ENCODE measurements at regions not wholly inside any gene's neighbourhood (a gene's known extent, or its start where the extent isn't known, plus 50 kb on each side); places are given as distances from the start of the nearest gene placed in this dataset.

GRCh38 chr5:171650597-171650996, 135.0 kb upstream of the SMIM23 start:
- peaks cover 0 to 2% (median 0%) of the 10 kb centered on the region in 3 donors for H3K4me1 ChIP-seq (ENCODE audit: control insufficient read depth in 3 of 3, insufficient read depth in 3 of 3, low read length in 3 of 3)
- H3K4me3 ChIP-seq (ENCODE audit: low read length in 3 of 3), result no peak overlapping the region
- H3K9me3 ChIP-seq (ENCODE audit: control insufficient read depth in 3 of 3, low read length in 3 of 3), result peaks cover 0 to 4% (median 0%) of the 10 kb centered on the region in 3 donors
- no peaks in the 10 kb centered on the region for H3K36me3 ChIP-seq (ENCODE audit: control insufficient read depth in 3 of 3, insufficient read depth in 3 of 3, low read length in 3 of 3)
- no peak overlapping the region for H3K9ac ChIP-seq (ENCODE audit: low read depth in 1 of 3, low read length in 3 of 3)
- no peak overlapping the region for H3K27ac ChIP-seq (ENCODE audit: low read depth, low read length)
- H3K27me3 ChIP-seq (ENCODE audit: control insufficient read depth in 3 of 3, insufficient read depth in 3 of 3, low read length in 3 of 3), result no peaks in the 10 kb centered on the region

GRCh38 chr5:171651102-171651501, 134.5 kb upstream of the SMIM23 start:
- no peaks in the 10 kb centered on the region for H3K27me3 ChIP-seq (ENCODE audit: control insufficient read depth in 3 of 3, insufficient read depth in 3 of 3, low read length in 3 of 3)
- H3K27ac ChIP-seq (ENCODE audit: low read depth, low read length), result no peak overlapping the region
- peaks cover 0 to 4% (median 0%) of the 10 kb centered on the region in 3 donors for H3K9me3 ChIP-seq (ENCODE audit: control insufficient read depth in 3 of 3, low read length in 3 of 3)
- H3K4me3 ChIP-seq (ENCODE audit: low read length in 3 of 3), result no peak overlapping the region
- H3K4me1 ChIP-seq (ENCODE audit: control insufficient read depth in 3 of 3, insufficient read depth in 3 of 3, low read length in 3 of 3), result peaks cover 0 to 2% (median 0%) of the 10 kb centered on the region in 3 donors
- no peak overlapping the region for H3K9ac ChIP-seq (ENCODE audit: low read depth in 1 of 3, low read length in 3 of 3)
- H3K36me3 ChIP-seq (ENCODE audit: control insufficient read depth in 3 of 3, insufficient read depth in 3 of 3, low read length in 3 of 3), result no peaks in the 10 kb centered on the region

- Histone ChIP-seq H3K27ac (ENCODE audit: low read depth, low read length) (no peak overlapping the region), H3K4me3 (ENCODE audit: low read length in 3 of 3) (no peak overlapping the region), H3K9me3 (ENCODE audit: control insufficient read depth in 3 of 3, low read length in 3 of 3) (peaks cover 0 to 4% (median 0%) of the 10 kb centered on the region in 3 donors), H3K27me3 (ENCODE audit: control insufficient read depth in 3 of 3, insufficient read depth in 3 of 3, low read length in 3 of 3) (no peaks in the 10 kb centered on the region), H3K36me3 (ENCODE audit: control insufficient read depth in 3 of 3, insufficient read depth in 3 of 3, low read length in 3 of 3) (no peaks in the 10 kb centered on the region), H3K9ac (ENCODE audit: low read depth in 1 of 3, low read length in 3 of 3) (no peak overlapping the region), H3K4me1 (ENCODE audit: control insufficient read depth in 3 of 3, insufficient read depth in 3 of 3, low read length in 3 of 3) (no peaks in the 10 kb centered on the region)
Observed at GRCh38 chr5:171654881-171655280, 130.7 kb upstream of the SMIM23 start.

- Histone ChIP-seq H3K4me1 (ENCODE audit: control insufficient read depth in 3 of 3, insufficient read depth in 3 of 3, low read length in 3 of 3) (peaks cover 0 to 2% (median 2%) of the 10 kb centered on the region in 3 donors), H3K27ac (ENCODE audit: low read depth, low read length) (no peak overlapping the region), H3K9ac (ENCODE audit: low read depth in 1 of 3, low read length in 3 of 3) (no peak overlapping the region), H3K4me3 (ENCODE audit: low read length in 3 of 3) (no peak overlapping the region), H3K9me3 (ENCODE audit: control insufficient read depth in 3 of 3, low read length in 3 of 3) (peaks cover 0 to 4% (median 0%) of the 10 kb centered on the region in 3 donors), H3K27me3 (ENCODE audit: control insufficient read depth in 3 of 3, insufficient read depth in 3 of 3, low read length in 3 of 3) (no peaks in the 10 kb centered on the region), H3K36me3 (ENCODE audit: control insufficient read depth in 3 of 3, insufficient read depth in 3 of 3, low read length in 3 of 3) (no peaks in the 10 kb centered on the region)
Observed at GRCh38 chr5:171657473-171657872, 128.1 kb upstream of the SMIM23 start.

GRCh38 chr5:171659896-171660295, 125.7 kb upstream of the SMIM23 start:
- Histone ChIP-seq H3K36me3 (ENCODE audit: control insufficient read depth in 3 of 3, insufficient read depth in 3 of 3, low read length in 3 of 3) (no peaks in the 10 kb centered on the region), H3K4me3 (ENCODE audit: low read length in 3 of 3) (no peak overlapping the region), H3K9me3 (ENCODE audit: control insufficient read depth in 3 of 3, low read length in 3 of 3) (no peaks in the 10 kb centered on the region), H3K4me1 (ENCODE audit: control insufficient read depth in 3 of 3, insufficient read depth in 3 of 3, low read length in 3 of 3) (peaks cover 0 to 2% (median 2%) of the 10 kb centered on the region in 3 donors), H3K27ac (ENCODE audit: low read depth, low read length) (no peak overlapping the region), H3K27me3 (ENCODE audit: control insufficient read depth in 3 of 3, insufficient read depth in 3 of 3, low read length in 3 of 3) (no peaks in the 10 kb centered on the region), H3K9ac (ENCODE audit: low read depth in 1 of 3, low read length in 3 of 3) (no peak overlapping the region)

- Histone ChIP-seq H3K4me1 (ENCODE audit: control insufficient read depth in 3 of 3, insufficient read depth in 3 of 3, low read length in 3 of 3) (peaks cover 0 to 2% (median 2%) of the 10 kb centered on the region in 3 donors), H3K9me3 (ENCODE audit: control insufficient read depth in 3 of 3, low read length in 3 of 3) (no peaks in the 10 kb centered on the region), H3K36me3 (ENCODE audit: control insufficient read depth in 3 of 3, insufficient read depth in 3 of 3, low read length in 3 of 3) (no peaks in the 10 kb centered on the region), H3K4me3 (ENCODE audit: low read length in 3 of 3) (no peak overlapping the region), H3K9ac (ENCODE audit: low read depth in 1 of 3, low read length in 3 of 3) (no peak overlapping the region), H3K27ac (ENCODE audit: low read depth, low read length) (no peak overlapping the region), H3K27me3 (ENCODE audit: control insufficient read depth in 3 of 3, insufficient read depth in 3 of 3, low read length in 3 of 3) (no peaks in the 10 kb centered on the region)
Observed at GRCh38 chr5:171660434-171660833, 125.2 kb upstream of the SMIM23 start.

- Histone ChIP-seq H3K27ac (ENCODE audit: low read depth, low read length) (no peak overlapping the region), H3K27me3 (ENCODE audit: control insufficient read depth in 3 of 3, insufficient read depth in 3 of 3, low read length in 3 of 3) (peaks cover 0 to under 1% (median 0%) of the 10 kb centered on the region in 3 donors), H3K9ac (ENCODE audit: low read depth in 1 of 3, low read length in 3 of 3) (no peak overlapping the region), H3K9me3 (ENCODE audit: control insufficient read depth in 3 of 3, low read length in 3 of 3) (no peaks in the 10 kb centered on the region), H3K4me1 (ENCODE audit: control insufficient read depth in 3 of 3, insufficient read depth in 3 of 3, low read length in 3 of 3) (peaks cover 0 to 2% (median 2%) of the 10 kb centered on the region in 3 donors), H3K36me3 (ENCODE audit: control insufficient read depth in 3 of 3, insufficient read depth in 3 of 3, low read length in 3 of 3) (no peaks in the 10 kb centered on the region), H3K4me3 (ENCODE audit: low read length in 3 of 3) (no peak overlapping the region)
Observed at GRCh38 chr5:171661143-171661542, 124.5 kb upstream of the SMIM23 start.

GRCh38 chr5:171663311-171664085, 122.1 kb upstream of the SMIM23 start:
- Histone ChIP-seq H3K4me1 (ENCODE audit: control insufficient read depth in 3 of 3, insufficient read depth in 3 of 3, low read length in 3 of 3) (peaks cover 0 to 2% (median 2%) of the 10 kb centered on the region in 3 donors), H3K9ac (ENCODE audit: low read depth in 1 of 3, low read length in 3 of 3) (no peak overlapping the region), H3K36me3 (ENCODE audit: control insufficient read depth in 3 of 3, insufficient read depth in 3 of 3, low read length in 3 of 3) (no peaks in the 10 kb centered on the region), H3K9me3 (ENCODE audit: control insufficient read depth in 3 of 3, low read length in 3 of 3) (no peaks in the 10 kb centered on the region), H3K27ac (ENCODE audit: low read depth, low read length) (no peak overlapping the region), H3K4me3 (ENCODE audit: low read length in 3 of 3) (no peak overlapping the region), H3K27me3 (ENCODE audit: control insufficient read depth in 3 of 3, insufficient read depth in 3 of 3, low read length in 3 of 3) (peaks cover 0 to 3% (median 0%) of the 10 kb centered on the region in 3 donors)

GRCh38 chr5:171664489-171664888, 121.1 kb upstream of the SMIM23 start:
- Histone ChIP-seq H3K9ac (ENCODE audit: low read depth in 1 of 3, low read length in 3 of 3) (no peak overlapping the region), H3K4me1 (ENCODE audit: control insufficient read depth in 3 of 3, insufficient read depth in 3 of 3, low read length in 3 of 3) (peaks cover 0 to 2% (median 2%) of the 10 kb centered on the region in 3 donors), H3K27ac (ENCODE audit: low read depth, low read length) (no peak overlapping the region), H3K36me3 (ENCODE audit: control insufficient read depth in 3 of 3, insufficient read depth in 3 of 3, low read length in 3 of 3) (no peaks in the 10 kb centered on the region), H3K9me3 (ENCODE audit: control insufficient read depth in 3 of 3, low read length in 3 of 3) (no peaks in the 10 kb centered on the region), H3K4me3 (ENCODE audit: low read length in 3 of 3) (no peak overlapping the region), H3K27me3 (ENCODE audit: control insufficient read depth in 3 of 3, insufficient read depth in 3 of 3, low read length in 3 of 3) (peaks cover 0 to 3% (median 0%) of the 10 kb centered on the region in 3 donors)

GRCh38 chr5:171666815-171667214, 118.8 kb upstream of the SMIM23 start:
- H3K9ac ChIP-seq (ENCODE audit: low read depth in 1 of 3, low read length in 3 of 3), result no peak overlapping the region
- no peak overlapping the region for H3K27ac ChIP-seq (ENCODE audit: low read depth, low read length)
- no peaks in the 10 kb centered on the region for H3K9me3 ChIP-seq (ENCODE audit: control insufficient read depth in 3 of 3, low read length in 3 of 3)
- no peaks in the 10 kb centered on the region for H3K4me1 ChIP-seq (ENCODE audit: control insufficient read depth in 3 of 3, insufficient read depth in 3 of 3, low read length in 3 of 3)
- peaks cover 0 to 3% (median 0%) of the 10 kb centered on the region in 3 donors for H3K27me3 ChIP-seq (ENCODE audit: control insufficient read depth in 3 of 3, insufficient read depth in 3 of 3, low read length in 3 of 3)
- H3K4me3 ChIP-seq (ENCODE audit: low read length in 3 of 3), result no peak overlapping the region
- H3K36me3 ChIP-seq (ENCODE audit: control insufficient read depth in 3 of 3, insufficient read depth in 3 of 3, low read length in 3 of 3), result no peaks in the 10 kb centered on the region
